OCI-LY1 (cell line): ENCODE measurements at regions not wholly inside any gene's neighbourhood (a gene's known extent, or its start where the extent isn't known, plus 50 kb on each side); places are given as distances from the start of the nearest gene placed in this dataset.

Experiments used
- H2AFZ ChIP-seq: fragments of 200-600 bp; sonication (generic), shearing (Covaris generic); 2 replicates; pipeline ENCODE4 v1.6.0; 2014; ENCODE audit warnings: antibody characterized with exemption, mild to moderate bottlenecking, low read length
- H3F3A ChIP-seq: fragments of 200-600 bp; sonication (generic), shearing (Covaris generic); 2 replicates; pipeline ENCODE4 v1.6.0; 2014; ENCODE audit warnings: mild to moderate bottlenecking, antibody characterized with exemption, low read length, moderate library complexity; ENCODE audit not compliant: insufficient read depth
- H3K27ac ChIP-seq: fragments of 200-600 bp; sonication (generic); 2 replicates; pipeline ENCODE4 v1.5.1; 2014; ENCODE audit warnings: low read length, mixed run types, mild to moderate bottlenecking, low read depth; ENCODE audit not compliant: poor library complexity, severe bottlenecking
- H3K27me3 ChIP-seq: fragments of 200-600 bp; sonication (generic); 2 replicates; pipeline ENCODE4 v1.6.0; 2014; ENCODE audit warnings: antibody characterized with exemption, mild to moderate bottlenecking, low read length, moderate library complexity; ENCODE audit not compliant: insufficient read depth
- H3K36me3 ChIP-seq: fragments of 200-600 bp; sonication (generic); 2 replicates; pipeline ENCODE4 v1.6.1; 2014; ENCODE audit warnings: mild to moderate bottlenecking, antibody characterized with exemption, low read length, moderate library complexity, mixed read lengths; ENCODE audit not compliant: insufficient read depth
- H3K4me1 ChIP-seq: fragments of 200-600 bp; sonication (generic); 2 replicates; pipeline ENCODE4 v1.5.1; 2014; ENCODE audit warnings: mild to moderate bottlenecking, low read length, moderate library complexity; ENCODE audit not compliant: insufficient read depth, severe bottlenecking
- H3K4me2 ChIP-seq: fragments of 200-600 bp; sonication (generic), shearing (Covaris generic); 2 replicates; pipeline ENCODE4 v1.6.1; 2014; ENCODE audit warnings: low read length
- H3K4me3 ChIP-seq: fragments of 200-600 bp; sonication (generic); 2 replicates; pipeline ENCODE4 v1.5.1; 2014; ENCODE audit warnings: low read length, low read depth, mild to moderate bottlenecking, mixed read lengths; ENCODE audit not compliant: poor library complexity, severe bottlenecking
- H3K79me2 ChIP-seq: fragments of 200-600 bp; shearing (Covaris generic); 2 replicates; pipeline ENCODE4 v1.6.1; 2016; ENCODE audit warnings: mixed run types, low read length, mixed read lengths; ENCODE audit not compliant: insufficient read depth
- H3K9ac ChIP-seq: fragments of 200-600 bp; sonication (generic), shearing (Covaris generic); 2 replicates; pipeline ENCODE4 v1.6.1; 2014; ENCODE audit warnings: mild to moderate bottlenecking, low read length, mixed read lengths
- H3K9me2 ChIP-seq: fragments of 200-600 bp; sonication (generic), shearing (Covaris generic); 2 replicates; pipeline ENCODE4 v1.6.1; 2014; ENCODE audit warnings: low read depth, mild to moderate bottlenecking, low read length, mixed read lengths
- H3K9me3 ChIP-seq: fragments of 200-600 bp; shearing (Covaris generic); 2 replicates; pipeline ENCODE4 v1.6.1; 2014; ENCODE audit warnings: low read length, mixed read lengths
- H4K20me1 ChIP-seq: fragments of 200-600 bp; sonication (generic), shearing (Covaris generic); 2 replicates; pipeline ENCODE4 v1.6.0; 2016; ENCODE audit warnings: mild to moderate bottlenecking, low read length; ENCODE audit not compliant: insufficient read depth
- EZH2 ChIP-seq: fragments of 200-600 bp; sonication (generic), shearing (Covaris generic); IDR thresholded peaks from 2 replicates; pipeline ENCODE4 v1.8.0; 2017; ENCODE audit warnings: borderline replicate concordance, mixed run types, mild to moderate bottlenecking, antibody characterized with exemption, low read length, moderate library complexity, mixed read lengths
- TF ChIP-seq, protein P1 (sequence below): fragments of 200-600 bp; sonication (generic), shearing (Covaris generic); IDR thresholded peaks from 2 replicates; pipeline ENCODE4 v1.5.1; 2017; ENCODE audit warnings: mild to moderate bottlenecking, antibody characterized with exemption, low read length, moderate library complexity, mixed read lengths

DNA sequence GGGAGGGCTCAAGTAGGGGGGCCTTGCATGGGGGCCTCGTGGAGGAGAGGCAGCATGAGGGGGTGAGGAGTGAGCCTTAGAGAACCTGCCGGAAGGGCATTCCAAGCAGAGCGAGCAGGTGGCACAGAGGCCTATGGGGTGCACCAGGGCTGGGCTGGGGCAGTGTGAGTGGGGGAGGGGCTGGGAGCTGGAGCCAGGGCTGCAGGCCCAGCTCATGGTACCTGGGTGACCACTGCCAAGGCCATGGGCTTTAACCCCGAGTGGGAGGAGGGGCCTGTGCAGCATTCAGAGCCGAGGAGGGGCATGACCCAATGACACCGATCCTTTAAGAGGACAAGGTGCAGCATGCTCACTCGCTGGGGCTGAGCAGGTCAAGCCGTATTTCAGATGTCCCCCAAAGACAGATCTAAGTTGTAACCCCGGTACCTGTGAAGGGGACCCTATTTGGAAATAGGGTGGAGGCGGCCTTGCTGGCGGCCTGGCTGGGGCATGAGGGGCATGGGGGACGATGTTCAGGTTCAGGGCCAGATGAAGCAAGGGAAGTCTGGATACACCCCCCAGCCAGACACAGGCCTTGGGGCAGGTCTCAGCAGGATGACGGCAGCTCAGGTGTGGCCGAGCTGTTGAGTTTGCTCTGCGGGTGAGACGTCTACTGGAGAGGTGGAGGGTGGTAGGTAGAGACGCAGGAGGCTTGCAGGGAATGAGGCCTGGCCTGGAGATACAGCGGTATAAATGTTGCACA lies 137.0 kb downstream of the CPZ start:
- Histone ChIP-seq H3K4me3 (no peak overlapping the region), H4K20me1 (no peaks in the 10 kb centered on the region), H3K9me2 (no peaks in the 10 kb centered on the region), H3K36me3 (no peaks in the 10 kb centered on the region), H3K4me1 (no peaks in the 10 kb centered on the region), H2AFZ (no peak overlapping the region), H3K27me3 (no peaks in the 10 kb centered on the region), H3K4me2 (no peak overlapping the region), H3K27ac (no peak overlapping the region), H3K9ac (no peak overlapping the region), H3K79me2 (no peaks in the 10 kb centered on the region), H3K9me3 (no peaks in the 10 kb centered on the region), H3F3A (no peaks in the 10 kb centered on the region)
- no peak for TF ChIP-seq EZH2
- TF ChIP-seq, protein P1, sequence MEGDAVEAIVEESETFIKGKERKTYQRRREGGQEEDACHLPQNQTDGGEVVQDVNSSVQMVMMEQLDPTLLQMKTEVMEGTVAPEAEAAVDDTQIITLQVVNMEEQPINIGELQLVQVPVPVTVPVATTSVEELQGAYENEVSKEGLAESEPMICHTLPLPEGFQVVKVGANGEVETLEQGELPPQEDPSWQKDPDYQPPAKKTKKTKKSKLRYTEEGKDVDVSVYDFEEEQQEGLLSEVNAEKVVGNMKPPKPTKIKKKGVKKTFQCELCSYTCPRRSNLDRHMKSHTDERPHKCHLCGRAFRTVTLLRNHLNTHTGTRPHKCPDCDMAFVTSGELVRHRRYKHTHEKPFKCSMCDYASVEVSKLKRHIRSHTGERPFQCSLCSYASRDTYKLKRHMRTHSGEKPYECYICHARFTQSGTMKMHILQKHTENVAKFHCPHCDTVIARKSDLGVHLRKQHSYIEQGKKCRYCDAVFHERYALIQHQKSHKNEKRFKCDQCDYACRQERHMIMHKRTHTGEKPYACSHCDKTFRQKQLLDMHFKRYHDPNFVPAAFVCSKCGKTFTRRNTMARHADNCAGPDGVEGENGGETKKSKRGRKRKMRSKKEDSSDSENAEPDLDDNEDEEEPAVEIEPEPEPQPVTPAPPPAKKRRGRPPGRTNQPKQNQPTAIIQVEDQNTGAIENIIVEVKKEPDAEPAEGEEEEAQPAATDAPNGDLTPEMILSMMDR: no peak

DNA sequence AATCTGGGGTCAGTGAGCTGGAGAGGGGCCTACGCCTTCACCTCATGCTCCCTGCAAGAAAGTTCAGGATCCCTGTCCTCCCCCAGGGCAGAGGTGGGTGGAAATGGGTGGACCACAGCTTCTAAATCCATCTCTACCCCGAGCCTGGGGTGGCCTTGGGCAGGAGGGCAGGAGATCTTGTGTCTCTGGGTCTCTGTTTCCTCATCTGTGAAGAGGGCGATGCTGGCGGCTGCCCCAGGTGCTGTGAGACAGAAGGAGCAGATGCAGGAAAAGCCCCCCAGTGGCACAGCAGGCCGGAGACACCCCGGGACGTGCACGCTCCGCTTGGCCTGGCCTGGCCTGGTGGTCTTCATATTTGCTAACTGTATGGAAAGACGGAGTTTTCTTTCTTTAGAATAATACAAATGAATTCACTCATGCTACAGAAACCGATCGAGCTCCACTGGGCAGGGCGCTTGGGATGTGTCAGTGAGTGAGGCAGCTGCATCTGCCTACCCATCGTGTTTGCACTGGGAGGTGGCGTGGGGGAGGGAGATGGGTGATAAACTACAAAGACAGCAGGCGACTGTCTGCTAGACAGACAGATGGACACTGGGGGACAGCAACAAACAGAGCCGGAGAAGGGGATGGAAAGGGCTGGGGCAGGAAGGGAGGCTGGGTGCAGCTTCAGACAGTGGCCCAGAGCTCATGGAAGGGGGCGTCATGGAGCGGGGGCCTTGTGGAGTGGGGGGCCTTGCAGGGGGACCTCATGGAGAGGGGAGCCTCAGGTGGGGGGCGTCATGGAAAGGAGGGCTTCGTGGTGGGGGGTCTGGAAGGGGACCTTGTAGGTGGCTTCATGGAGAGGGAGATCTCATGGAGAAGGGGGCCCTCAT lies 136.2 kb downstream of the CPZ start:
- H3K9me3 ChIP-seq: no peaks in the 10 kb centered on the region
- no peaks in the 10 kb centered on the region for H3F3A ChIP-seq
- no peaks in the 10 kb centered on the region for H3K4me1 ChIP-seq
- no peak overlapping the region for H2AFZ ChIP-seq
- H3K79me2 ChIP-seq: no peaks in the 10 kb centered on the region
- H3K36me3 ChIP-seq: no peaks in the 10 kb centered on the region
- no peaks in the 10 kb centered on the region for H4K20me1 ChIP-seq
- TF ChIP-seq, protein P1: no peak
- TF ChIP-seq EZH2: no peak
- H3K27me3 ChIP-seq: no peaks in the 10 kb centered on the region
- no peak overlapping the region for H3K4me2 ChIP-seq
- H3K9me2 ChIP-seq: no peaks in the 10 kb centered on the region
- H3K4me3 ChIP-seq: no peak overlapping the region
- H3K9ac ChIP-seq: no peak overlapping the region
- no peak overlapping the region for H3K27ac ChIP-seq

DNA sequence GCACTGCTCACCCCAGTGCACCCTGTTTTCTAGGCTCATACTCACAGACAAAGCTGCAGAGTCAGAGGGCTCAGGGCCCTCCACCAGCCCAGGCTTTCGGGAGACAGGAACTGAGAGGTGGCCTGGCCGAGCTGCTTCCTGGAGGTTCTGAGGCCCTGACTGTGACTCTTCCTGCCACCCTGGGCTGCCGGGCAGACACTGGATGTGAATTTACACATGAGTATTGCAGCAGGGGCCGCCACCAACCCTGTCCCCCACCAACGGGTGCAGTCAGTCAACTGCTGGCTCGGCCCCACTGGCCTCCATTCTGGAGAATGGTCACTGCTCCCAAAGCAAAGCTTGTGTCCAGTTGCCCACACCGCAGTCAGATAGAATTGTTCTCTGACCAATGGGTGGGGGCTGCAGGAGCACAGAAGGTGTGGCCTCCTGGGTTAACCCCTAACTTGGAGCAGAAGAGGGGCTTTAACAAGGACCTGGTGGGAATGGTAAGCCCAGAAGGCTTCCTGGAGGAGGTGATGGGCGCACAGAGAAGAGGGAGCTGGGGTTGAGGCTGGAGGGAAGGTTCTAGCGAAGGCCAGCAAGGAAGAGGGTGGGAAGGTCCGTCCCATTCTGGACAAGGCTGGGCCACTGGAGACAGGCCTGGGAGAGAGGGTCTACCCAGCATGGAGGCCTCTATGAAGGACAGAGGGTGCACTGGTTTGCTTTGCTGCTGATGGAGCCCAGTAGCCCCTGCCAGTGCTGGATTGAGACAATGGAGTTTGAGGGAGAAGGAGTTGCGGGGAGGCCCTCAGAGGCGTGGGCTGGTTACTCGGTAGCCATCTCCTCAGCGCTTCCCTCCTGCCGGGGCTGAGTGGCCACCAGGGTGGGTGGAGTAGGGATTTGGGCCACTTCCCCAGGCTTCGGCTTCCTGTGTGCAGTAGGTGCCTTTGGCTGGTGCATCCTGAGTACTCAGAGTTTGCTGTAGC lies 135.3 kb downstream of the CPZ start:
- Histone ChIP-seq H3F3A (no peaks in the 10 kb centered on the region), H3K9me2 (no peaks in the 10 kb centered on the region), H3K9ac (no peak overlapping the region), H3K27ac (no peak overlapping the region), H3K4me3 (no peak overlapping the region), H3K79me2 (no peaks in the 10 kb centered on the region), H3K4me1 (no peaks in the 10 kb centered on the region), H3K9me3 (no peaks in the 10 kb centered on the region), H3K36me3 (no peaks in the 10 kb centered on the region), H2AFZ (no peak overlapping the region), H4K20me1 (no peaks in the 10 kb centered on the region), H3K4me2 (no peak overlapping the region), H3K27me3 (no peaks in the 10 kb centered on the region)
- TF ChIP-seq, protein P1: no peak
- no peak for TF ChIP-seq EZH2
